NCI-H146 treated with DMSO at 0.1 percent for 48 hours (cell line): ENCODE measurements at regions not wholly inside any gene's neighbourhood (a gene's known extent, or its start where the extent isn't known, plus 50 kb on each side); places are given as distances from the start of the nearest gene placed in this dataset.

Experiments
- DNase-seq: peaks from one replicate; lab custom pipeline; 2025; ENCODE audit not compliant: unreplicated experiment; lab: John Stamatoyannopoulos, UW

DNA sequence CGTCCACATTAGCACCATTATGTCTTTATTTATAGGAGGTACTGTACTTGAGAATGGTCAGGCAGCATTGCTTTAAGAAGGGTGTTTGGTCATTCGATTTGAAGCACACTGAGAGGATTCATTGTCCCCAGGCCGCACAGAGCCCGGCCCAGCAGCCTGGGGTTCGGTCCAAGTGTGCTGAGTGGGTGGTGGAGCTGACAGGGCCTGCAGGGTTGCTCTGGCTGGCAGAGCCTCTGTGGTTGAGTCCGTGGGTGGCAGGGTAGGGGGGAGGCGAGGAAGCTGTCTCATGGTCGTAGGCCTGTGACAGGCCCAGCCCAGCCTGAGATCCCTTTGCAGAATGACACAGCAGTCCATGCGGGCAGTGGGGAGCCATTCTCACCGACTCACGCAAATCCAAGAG lies 227.7 kb upstream of the TOPAZ1 start:
- DNase-seq = no peak

DNA sequence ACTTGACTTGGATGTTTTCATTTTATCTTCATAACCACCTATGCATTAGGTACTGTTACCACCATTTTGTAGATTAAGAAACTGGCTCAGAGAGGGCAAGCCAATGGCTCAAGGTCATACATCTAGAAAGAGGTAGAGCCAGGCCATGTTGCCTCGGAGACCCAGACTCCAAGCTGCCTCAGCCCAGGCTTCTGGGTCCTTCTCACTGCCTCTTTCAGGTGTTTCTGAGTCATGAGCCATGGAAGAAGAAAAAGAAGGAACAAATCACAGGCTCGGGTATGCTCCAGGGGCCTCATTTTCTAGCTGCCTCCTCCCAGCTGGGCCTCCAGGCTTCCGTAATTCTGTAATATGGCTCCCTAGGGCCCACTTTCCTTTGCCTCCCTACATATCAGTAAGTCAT lies 226.5 kb upstream of the TOPAZ1 start:
- DNase-seq = no peak

DNA sequence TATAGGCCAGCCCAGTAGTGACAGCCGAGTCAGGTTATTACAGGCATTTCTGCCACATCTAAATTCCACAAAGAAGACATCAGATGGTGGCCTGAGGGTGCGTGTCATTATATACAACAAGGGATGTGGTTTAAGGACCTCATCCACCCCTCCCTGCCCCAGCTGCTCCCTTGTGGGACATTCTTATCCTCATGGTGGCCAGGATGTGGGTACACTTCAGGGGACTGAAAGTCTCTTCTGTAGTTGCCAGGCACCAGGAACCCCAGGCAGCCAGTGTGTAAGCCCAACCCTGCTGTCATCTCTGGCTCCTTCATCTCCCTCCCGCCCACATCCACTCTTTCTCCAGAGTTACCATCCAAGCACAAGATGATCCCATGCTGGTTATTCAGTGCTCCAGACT lies 224.9 kb upstream of the TOPAZ1 start:
- DNase-seq = no peak

DNA sequence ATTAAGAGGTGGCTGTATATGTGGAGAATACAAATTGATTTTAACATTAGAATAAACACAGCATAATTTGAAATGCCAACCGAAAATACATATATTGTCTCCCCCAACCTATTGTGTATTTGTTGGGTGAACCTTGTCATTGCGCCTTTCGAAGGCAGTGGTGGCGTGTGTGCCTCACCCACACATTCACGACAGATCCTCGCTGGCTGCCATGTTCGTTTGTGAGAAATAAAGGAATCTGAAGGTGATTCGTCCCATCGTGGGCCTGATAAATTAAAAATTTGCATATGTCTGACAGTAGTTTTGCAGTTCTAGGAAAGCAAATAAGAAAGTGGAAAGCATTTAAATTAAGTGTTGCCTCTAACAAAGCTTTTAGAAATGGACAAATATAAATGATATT lies 222.8 kb upstream of the TOPAZ1 start:
- no peak for DNase-seq

DNA sequence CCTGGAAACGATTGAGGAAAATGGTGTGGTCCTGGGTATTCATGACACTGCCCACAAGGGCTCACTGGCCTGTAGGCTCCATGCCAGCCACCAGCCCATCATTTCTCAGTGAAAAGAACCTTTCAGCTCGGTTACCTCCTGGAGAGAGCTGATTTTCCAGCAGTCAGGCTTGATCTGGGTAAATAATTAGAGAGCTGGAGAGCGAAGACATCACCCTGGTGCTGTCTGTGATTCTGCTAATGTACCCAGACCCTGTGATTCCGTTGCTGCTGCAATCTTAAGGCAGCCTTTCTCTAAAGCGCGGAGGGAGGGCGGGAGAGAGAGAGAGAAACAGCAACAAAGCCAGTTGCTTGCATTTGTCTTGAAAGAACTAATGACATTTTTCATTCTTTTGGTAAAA lies 221.9 kb upstream of the TOPAZ1 start:
- peak; percentile 21 for DNase-seq

DNA sequence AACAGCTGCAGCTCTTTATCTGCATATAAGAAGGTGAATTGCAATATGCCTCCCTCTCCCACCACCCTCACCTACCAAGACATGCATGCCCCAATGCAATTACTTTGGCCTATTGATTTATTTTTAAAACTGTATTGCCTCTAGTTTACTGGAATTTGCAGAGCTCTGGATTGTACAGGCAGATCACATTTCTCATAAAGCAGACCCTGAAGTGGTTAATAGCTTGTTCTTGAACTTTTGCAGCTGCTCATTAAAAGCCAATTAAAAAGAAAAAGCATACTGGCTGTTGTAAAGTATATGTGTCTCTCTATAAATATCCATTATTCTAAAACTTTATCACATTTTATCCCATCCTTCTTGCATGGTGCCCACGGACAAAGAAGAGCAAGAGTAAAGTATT lies 221.5 kb upstream of the TOPAZ1 start:
- no peak for DNase-seq

DNA sequence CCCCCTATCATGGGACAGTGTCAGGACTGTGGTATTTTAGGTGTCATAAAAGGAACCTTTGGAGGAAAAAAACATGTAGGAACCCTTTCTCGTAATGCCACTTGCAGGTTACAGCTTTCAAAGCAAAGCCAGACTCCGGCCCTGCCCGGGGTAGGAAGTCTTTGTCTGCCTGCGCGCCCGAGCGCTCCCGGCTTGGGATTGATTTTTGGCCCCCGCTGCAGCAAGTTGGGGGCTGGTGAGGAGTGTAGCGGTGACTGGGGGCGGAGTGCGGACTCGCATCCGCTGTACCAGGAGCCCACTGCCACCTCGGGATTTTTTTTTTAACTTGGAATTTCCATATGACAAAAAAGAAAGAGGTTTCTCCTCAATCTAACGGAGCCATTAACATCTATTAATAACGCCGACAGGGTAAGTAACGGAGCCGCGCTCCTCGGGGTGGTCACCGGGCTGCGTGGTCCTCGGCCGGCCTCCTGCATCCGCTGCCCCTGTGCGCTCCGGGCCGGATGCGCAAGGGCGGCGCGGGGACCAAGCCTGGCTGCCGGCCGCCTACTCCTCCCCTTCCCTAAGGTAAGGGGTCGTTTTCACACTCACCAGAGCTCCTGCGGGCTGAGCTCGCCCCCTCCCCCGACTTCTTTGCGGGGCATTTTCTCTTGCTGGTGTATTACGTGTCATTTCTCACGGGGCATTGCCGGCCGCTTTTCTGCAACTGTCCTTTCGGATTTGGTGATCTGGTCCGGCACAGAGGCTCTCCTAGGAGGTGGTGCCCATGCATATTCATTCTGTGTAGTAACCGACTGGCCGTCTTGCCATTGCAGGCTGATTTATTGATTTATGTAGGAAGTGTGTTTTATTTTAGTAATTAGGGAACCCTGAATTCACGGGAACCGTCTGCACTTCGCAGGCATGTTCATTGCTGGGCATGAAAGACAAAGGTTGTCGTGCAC lies 219.8 kb upstream of the TOPAZ1 start:
- DNase-seq = no peak

DNA sequence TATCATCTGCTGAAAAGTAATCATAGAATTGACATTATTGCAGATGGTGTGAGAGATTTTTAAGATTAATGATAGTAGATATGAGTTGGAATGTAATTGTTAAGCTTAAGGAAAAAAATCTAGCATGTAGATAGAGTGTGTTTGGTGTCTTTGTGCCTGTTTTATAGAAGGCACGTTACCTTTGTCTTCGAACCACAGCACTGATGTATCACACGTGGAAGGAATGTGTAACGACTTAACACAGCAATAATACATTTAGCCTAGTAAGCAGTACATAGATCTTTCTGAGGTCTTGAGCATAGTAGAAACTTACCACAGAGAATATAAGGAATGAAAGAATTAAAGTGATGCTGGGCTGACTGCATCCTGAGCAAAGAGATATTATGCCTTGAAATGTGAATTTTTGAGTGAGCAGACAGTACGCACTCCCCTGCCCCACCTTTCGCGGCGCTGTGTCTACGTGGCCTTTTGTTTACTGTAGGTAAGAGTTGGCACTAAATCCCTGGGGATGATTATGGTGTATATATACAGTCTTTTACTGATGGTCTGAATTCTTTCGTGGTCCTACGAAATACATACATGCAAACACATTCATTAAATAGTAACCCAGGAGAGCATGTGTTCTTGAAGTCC lies 217.6 kb upstream of the TOPAZ1 start:
- DNase-seq = no peak

DNA sequence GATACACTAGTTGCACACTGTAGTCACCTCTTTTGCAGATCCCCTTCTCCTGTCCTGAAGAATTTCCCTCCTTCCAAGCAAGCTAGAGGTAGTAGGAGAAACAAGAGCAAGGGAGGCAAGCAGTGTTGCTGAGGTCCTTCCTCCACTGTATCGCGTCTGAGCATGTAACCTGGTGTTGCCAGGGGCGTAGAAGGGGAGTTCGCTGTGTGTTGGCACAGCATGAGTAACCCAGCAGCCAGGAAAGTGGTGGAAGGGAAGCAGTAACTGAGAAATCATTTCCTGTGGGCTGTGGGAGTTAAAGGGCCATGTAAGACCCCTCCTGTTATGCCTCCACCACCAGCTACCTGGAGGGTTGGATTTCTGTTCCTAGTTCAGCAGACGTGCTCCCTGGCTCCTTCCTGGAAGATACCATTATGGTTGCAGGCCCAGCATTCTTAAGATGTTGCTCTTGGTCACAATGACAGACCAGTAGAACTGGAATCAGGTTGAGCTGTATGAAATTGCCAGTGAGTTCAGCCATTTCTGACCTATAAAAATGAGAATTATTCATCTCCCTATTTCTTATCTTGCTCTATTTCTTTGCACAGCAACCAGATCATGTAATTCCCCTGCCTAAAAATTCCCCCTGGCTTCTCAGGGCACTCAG lies 215.3 kb upstream of the TOPAZ1 start:
- no peak for DNase-seq

DNA sequence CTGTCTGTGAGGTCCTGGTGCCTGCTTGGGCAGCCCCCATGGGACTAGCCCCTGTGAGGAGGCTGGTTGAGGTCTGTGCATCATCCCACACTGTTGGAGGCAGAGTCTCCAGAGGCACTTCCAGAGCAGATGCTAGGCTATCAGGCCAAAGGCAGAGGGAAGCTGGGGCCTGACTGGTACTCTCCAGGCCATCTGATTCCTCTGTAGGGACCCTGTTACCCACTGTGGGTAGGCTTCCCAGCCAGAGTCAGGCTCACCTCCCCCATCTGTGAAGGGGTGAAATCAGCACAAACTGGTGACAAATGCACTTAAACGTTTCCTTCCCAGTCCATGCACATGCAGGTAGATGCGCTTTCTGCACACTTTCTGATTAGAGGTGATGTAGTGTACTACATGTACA lies 212.6 kb upstream of the TOPAZ1 start:
- no peak for DNase-seq

DNA sequence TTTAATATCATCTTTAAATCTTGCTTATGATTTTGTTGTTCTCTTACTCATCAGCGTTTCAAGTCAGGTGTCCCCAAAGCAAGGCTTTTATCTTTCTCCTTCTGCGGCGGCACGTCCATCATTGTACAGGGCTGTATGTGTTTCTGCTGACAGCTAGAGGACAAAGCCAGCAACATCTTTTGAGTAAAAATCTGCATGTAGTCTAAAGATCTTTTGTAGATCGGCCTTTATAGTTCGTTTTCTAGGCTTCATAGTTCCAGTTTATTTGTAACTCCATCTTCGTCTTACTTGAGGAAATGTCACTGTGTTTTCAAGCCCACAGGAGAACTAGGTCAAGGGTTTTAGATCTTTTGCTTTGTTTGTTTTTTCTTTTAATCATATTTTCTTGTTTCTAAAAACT lies 211.4 kb upstream of the TOPAZ1 start:
- DNase-seq = no peak

DNA sequence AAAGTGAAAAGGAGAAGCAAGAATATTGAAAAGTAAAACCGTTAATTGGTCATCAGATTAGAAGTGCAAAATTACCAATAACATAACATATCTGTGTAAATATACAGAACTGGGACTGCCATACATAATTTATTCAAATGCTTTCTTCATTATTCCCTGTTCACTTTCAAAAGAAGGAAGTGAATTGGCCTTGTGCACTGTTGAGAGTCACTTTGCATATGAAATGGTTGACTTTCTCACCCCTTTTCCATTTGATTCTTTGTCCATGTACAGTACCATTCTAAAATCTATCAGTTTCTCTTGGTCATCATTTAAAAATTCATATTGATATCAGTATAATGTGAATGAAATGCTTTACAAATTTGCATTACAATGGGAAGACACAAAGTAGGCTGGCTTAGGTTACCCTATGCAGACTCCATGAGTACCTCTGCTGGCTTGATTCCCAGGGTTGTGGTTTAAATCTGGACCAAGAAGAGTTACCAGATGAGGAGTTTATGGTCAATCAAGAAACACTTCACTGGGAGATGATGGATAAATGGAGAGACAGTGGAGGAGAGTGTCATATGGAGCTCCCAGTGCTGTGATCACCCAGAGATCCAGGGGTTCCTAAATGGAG lies 210.9 kb upstream of the TOPAZ1 start:
- DNase-seq = no peak

DNA sequence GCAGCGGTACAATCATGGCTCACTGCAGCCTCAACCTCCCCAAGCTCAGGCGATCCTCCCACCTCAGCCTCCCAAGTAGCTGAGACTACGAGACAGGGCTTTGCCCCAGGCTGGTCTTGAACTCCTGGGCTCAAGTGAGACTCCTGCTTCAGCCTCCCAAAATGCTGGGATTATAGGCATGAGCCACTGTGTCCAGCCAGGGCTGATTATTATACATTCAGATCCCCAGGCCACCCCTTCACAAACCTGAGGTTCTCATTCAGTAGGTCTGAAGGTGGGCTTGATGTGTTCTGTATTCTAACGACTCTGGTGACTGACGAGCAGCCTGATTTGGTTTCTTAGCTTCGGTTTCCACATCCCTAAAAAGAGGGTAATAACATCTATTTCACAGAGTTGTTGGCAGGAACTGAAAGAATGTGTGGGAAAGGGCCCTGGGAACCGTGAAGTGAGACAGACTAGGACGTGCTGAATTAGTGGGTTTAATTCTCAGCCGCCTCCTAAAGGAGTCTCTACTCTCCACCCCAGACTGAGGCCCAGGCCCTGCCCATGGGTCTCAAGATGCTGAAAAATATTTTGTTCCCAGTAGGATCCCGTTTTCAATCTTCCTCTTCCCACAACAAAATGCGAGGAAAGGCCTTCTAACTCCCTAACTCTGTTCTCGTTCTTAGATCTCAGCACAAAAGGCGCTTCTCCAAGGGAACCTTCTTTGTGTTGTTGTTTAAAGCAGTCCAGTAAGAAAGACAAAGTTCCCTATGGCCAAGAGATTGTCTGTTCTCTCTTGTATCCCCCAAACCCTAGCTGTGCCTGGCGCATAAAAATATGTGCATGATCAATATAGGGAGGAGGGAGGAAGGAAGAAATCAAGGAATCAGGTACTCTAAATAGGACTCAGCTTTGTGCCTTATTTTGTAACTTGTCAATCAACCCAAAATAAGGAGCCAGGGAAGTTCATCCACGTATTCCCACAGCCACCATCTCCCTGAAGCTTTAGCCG lies 210.0 kb upstream of the TOPAZ1 start:
- DNase-seq = no peak

DNA sequence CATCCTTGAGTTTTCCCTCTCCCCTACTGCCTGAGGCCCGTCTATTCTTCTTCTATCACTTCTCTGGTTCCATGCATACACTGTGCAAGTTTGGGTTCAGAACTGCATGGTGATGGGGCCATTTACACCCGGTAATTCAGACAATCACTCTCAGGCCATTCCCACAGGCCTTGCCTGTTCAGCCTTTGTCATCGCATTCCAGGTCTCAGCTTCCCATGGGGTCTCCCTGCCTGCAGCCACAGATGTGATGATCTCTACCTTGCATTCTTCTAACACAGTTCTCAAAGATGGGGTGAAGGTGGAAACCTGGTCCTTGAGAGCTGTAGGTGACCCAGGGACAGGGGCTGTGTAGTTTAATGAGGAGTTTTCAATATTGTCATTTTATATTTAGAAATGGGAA lies 209.2 kb upstream of the TOPAZ1 start:
- DNase-seq = no peak

DNA sequence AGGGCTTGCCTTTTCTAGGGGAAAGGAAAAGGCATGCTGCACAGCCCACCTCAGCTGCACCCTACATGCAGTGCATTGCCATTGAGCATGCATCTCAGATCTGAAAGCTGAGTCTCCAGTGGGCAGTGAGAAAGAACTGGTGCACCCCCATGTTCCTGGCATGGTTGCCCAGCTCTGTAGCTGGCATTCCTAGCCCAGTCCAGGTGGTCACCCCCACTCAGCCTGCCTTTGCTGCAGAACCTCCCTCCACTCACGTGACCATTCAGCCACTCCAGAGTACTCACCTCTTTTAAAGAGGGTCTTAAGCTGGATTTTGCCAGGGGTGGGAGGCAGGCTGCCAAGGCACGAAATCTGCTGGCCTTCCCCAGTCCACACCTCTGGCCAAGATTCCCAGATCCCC lies 208.6 kb upstream of the TOPAZ1 start:
- no peak for DNase-seq

DNA sequence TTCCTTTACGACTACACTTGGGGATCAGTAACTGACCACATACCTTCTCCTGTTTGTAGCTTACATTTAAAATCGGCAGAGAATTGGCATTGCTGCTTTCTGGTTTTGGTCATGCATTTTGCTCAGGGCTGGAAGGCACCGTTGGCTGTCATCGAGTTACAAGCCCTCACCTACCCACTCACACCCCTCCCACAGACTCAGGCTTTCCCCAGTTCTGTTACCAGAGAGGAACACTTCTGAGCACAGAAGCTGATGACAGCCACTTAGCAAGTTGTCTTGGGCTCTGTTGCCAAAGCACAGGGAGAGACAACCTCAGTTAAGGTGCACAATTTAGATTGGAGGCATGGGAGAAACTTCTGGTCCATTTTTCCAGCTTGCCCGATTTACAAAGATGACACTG lies 204.8 kb upstream of the TOPAZ1 start:
- DNase-seq = no peak

DNA sequence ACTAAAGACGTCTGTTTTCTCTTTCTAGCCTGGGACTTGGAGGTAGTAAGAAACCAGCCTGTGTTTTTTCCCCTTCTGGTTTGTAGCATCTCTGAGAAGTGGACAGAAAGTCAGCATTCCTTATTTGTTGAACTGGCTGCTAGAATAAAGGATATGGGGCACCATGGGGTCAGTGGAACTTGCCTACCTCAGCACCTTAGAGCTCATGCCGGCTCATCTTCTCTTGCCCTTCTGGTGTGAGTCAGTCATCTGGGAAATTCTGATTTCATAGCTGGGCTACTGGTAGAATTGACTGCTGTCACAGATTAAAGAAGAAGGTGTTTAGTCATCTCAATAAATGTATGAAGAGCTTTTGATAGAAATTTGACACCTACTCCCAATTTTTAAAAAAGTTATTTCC lies 202.7 kb upstream of the TOPAZ1 start:
- DNase-seq = no peak

DNA sequence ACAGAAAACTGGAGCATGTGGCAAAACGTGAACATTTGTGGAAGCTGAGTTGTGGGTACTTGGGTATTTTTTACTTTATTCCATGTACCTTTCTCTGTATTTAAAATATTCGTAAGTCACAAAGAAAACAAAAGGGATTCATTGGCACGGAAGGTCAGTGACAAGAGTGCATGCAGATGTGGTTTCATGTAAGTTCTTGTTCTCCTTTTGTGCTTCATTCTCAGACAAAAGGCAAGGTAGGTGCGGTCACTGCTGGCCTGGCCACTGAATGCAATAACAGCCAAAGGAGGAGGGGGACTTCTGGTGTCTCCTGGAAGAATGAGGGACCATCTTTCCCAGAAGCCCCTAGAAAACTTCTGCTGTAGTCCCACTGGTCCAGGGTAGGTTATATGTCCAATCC lies 200.0 kb upstream of the TOPAZ1 start:
- DNase-seq = no peak

DNA sequence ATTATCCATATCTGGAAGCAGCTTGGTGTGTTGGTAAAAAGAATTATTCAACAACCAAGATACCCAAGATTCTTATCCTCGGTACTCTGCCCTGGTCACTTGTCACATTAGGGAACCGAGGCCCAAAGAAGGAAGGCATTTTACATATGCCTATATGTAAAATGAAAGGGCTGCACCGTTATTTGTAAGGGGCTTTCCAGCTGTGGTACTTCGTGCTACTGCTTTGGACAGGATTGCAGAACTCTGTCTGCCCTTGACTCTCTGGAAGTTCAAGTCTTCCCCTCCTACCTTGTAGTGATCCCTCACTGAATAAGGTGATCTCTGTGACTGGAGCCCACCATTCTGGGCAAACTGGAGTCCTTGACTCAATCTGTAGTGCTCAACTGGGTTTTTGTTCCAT lies 198.9 kb upstream of the TOPAZ1 start:
- no peak for DNase-seq

DNA sequence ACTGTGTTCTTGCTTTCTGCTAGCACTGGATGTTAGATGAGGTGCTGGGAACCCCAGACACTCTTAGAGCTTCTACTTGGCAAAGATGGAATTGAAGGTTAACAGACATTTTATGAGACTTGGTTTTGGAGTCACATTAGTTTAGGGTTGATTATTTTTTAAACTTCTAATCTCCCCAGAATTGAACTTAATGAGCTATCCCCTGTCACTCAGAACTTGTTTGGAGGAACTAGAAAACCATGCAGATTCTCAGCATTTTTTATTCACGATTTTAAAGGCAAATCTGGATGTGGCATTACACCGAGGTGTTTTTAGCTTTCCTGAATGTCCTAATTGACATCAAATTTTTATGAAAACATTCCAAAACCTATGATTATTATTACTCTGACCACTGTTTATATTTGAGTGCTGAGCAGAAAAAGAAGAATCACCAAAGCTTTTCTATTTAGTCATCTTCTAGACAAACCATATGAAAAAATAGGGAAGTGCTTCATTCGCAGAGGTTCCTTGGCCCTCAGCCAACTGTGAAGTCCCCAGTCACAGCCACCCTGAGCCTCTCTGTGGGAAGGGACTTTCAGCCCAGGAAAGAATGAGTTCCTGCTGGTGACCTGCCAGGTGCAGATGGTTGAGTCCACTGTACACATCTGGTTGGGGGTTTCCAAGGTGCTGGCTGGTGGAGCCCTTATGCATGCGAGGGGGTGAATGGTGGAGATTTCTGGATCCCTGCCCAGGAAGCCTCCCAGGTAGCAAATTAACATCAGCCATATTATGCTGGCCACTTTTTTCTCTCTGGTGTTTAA lies 196.0 kb upstream of the TOPAZ1 start:
- peak; percentile 40 for DNase-seq
